CD14-positive monocyte (primary cell): ENCODE measurements at regions not wholly inside any gene's neighbourhood (a gene's known extent, or its start where the extent isn't known, plus 50 kb on each side); places are given as distances from the start of the nearest gene placed in this dataset.

Experiments
- DNase-seq, 3 donors: peaks; one replicate each; pipeline ENCODE4 v3.0.0-alpha.2; 2011 to 2022
- H2AFZ ChIP-seq: 2 replicates; pipeline ENCODE4 v1.6.0; 2012; ENCODE audit warnings: mild to moderate bottlenecking, low read depth, low read length, inconsistent platforms; ENCODE audit not compliant: insufficient read depth, poor library complexity, severe bottlenecking
- H3K27ac ChIP-seq, 2 donors: 1 replicate in 1 of 2; 2 replicates in 1 of 2; pipeline ENCODE4 v1.5.1; 2012 to 2013; ENCODE audit warnings: low read length in 2 of 2, control low read depth in 1 of 2, inconsistent platforms in 1 of 2, low read depth in 1 of 2, mild to moderate bottlenecking in 1 of 2
- H3K27me3 ChIP-seq, 2 donors: one replicate each; pipeline versions ENCODE4 v1.6.0 to v1.6.1; 2011 to 2013; ENCODE audit warnings: low read length in 2 of 2; ENCODE audit not compliant: control insufficient read depth in 2 of 2, insufficient read depth in 2 of 2
- H3K36me3 ChIP-seq, 2 donors: replicated peaks in 1 of 2; 1 replicate in 1 of 2; 2 replicates in 1 of 2; pipeline versions ENCODE4 v1.5.1 to v1.6.1; 2012 to 2013; ENCODE audit warnings: low read length in 2 of 2, control low read depth in 1 of 2, inconsistent platforms in 1 of 2, mild to moderate bottlenecking in 1 of 2; ENCODE audit not compliant: insufficient read depth in 2 of 2, control insufficient read depth in 1 of 2
- H3K4me1 ChIP-seq, 2 donors: 1 replicate in 1 of 2; 2 replicates in 1 of 2; pipeline versions ENCODE4 v1.5.1 to v1.6.1; 2012 to 2013; ENCODE audit warnings: low read length in 2 of 2, control low read depth in 1 of 2, inconsistent platforms in 1 of 2, mild to moderate bottlenecking in 1 of 2, moderate library complexity in 1 of 2; ENCODE audit not compliant: insufficient read depth in 2 of 2, control insufficient read depth in 1 of 2
- H3K4me2 ChIP-seq: replicated peaks from 2 replicates; pipeline ENCODE3; 2012; ENCODE audit warnings: low read length, moderate library complexity, mild to moderate bottlenecking; ENCODE audit not compliant: poor library complexity, severe bottlenecking; ENCODE audit errors: extremely low read depth
- H3K4me3 ChIP-seq, 3 experiments: fragments of 200-600 bp in 1 of 3; sonication (generic) in 1 of 3; replicated peaks in 1 of 3; 1 replicate in 2 of 3; 2 replicates in 1 of 3; pipeline ENCODE4 v1.5.1; 2011 to 2013; ENCODE audit warnings: low read length in 3 of 3, mild to moderate bottlenecking in 3 of 3, control low read depth in 2 of 3, low read depth in 2 of 3, inconsistent platforms in 1 of 3, moderate library complexity in 1 of 3
- H3K79me2 ChIP-seq: 2 replicates; pipeline ENCODE4 v1.6.0; 2012; ENCODE audit warnings: mild to moderate bottlenecking, control low read depth, inconsistent platforms, low read length, moderate library complexity; ENCODE audit not compliant: insufficient read depth
- H3K9ac ChIP-seq: 2 replicates; pipeline ENCODE4 v1.6.0; 2017; ENCODE audit warnings: low read length, mild to moderate bottlenecking; ENCODE audit not compliant: insufficient read depth, poor library complexity, severe bottlenecking
- H3K9me3 ChIP-seq, 2 donors: replicated peaks in 1 of 2; 1 replicate in 1 of 2; 2 replicates in 1 of 2; pipeline versions ENCODE4 v1.5.1 to v1.6.1; 2012 to 2013; ENCODE audit warnings: low read length in 2 of 2, control low read depth in 1 of 2; ENCODE audit not compliant: control insufficient read depth in 1 of 2, insufficient read depth in 1 of 2
- H4K20me1 ChIP-seq: 2 replicates; pipeline ENCODE4 v1.6.0; 2012; ENCODE audit warnings: mild to moderate bottlenecking, low read length, control low read depth, moderate library complexity; ENCODE audit not compliant: insufficient read depth
- H3K27ac Mint-ChIP-seq, 7 donors: one replicate each; pipeline ENCODE4 v1.8.0; 2020; ENCODE audit warnings: mild to moderate bottlenecking in 7 of 7, mixed read lengths in 7 of 7, moderate library complexity in 6 of 7, inconsistent platforms in 2 of 7
- H3K27me3 Mint-ChIP-seq, 3 donors: one replicate each; pipeline ENCODE4 v1.8.0; 2021 to 2022; ENCODE audit warnings: low read depth in 3 of 3, mild to moderate bottlenecking in 3 of 3, mixed read lengths in 3 of 3, moderate library complexity in 3 of 3, inconsistent platforms in 1 of 3
- H3K36me3 Mint-ChIP-seq, 2 donors: one replicate each; pipeline ENCODE4 v1.8.0; 2020; ENCODE audit warnings: mixed read lengths in 2 of 2, inconsistent platforms in 1 of 2, mild to moderate bottlenecking in 1 of 2
- H3K4me1 Mint-ChIP-seq: one replicate; pipeline ENCODE4 v1.8.0; 2020; ENCODE audit warnings: mild to moderate bottlenecking, mixed read lengths
- H3K4me3 Mint-ChIP-seq, 2 donors: one replicate each; pipeline ENCODE4 v1.8.0; 2020; ENCODE audit warnings: mild to moderate bottlenecking in 2 of 2, mixed read lengths in 2 of 2, moderate library complexity in 1 of 2
- H3K9me3 Mint-ChIP-seq, 7 donors: one replicate each; pipeline ENCODE4 v1.8.0; 2020 to 2022; ENCODE audit warnings: mixed read lengths in 7 of 7, mild to moderate bottlenecking in 6 of 7, moderate library complexity in 6 of 7, inconsistent platforms in 2 of 7
- CTCF ChIP-seq: fragments of 200-600 bp; IDR thresholded peaks from one replicate; pipeline ENCODE4 v1.8.0; 2022; ENCODE audit warnings: antibody characterized with exemption, mild to moderate bottlenecking
- WGBS: methylation state at CpG from one replicate; pipeline ENCODE4 v1.1.5; 2013; ENCODE audit warnings: missing lambda C conversion rate; ENCODE audit not compliant: insufficient coverage; 5-methylcytosine and 5-hydroxymethylcytosine counted together
- intact Hi-C, 2 donors: fragments of 100-400 bp; cut with micrococcal nuclease; formaldehyde crosslinking; loops; one replicate each; pipeline versions ENCODE4 v1.15.0 to v1.15.1; 2023

- H3K36me3 Mint-ChIP-seq, result no peaks in the 10 kb centered on the region
- no peaks in the 10 kb centered on the region for H3K9me3 ChIP-seq
- H3K36me3 ChIP-seq, result no peaks in the 10 kb centered on the region
- no peak overlapping the region for H3K4me3 ChIP-seq
- peaks cover 0 to 1% (median 0%) of the 10 kb centered on the region in 3 donors for H3K27me3 Mint-ChIP-seq
- no peaks in the 10 kb centered on the region for H4K20me1 ChIP-seq
- no peak overlapping the region for H3K4me3 Mint-ChIP-seq
- H3K79me2 ChIP-seq, result no peaks in the 10 kb centered on the region
- no peak for DNase-seq
- no peaks in the 10 kb centered on the region for H3K4me1 Mint-ChIP-seq
- no peak overlapping the region for H3K9ac ChIP-seq
- intact Hi-C loops, result no loop called here
- H3K27me3 ChIP-seq, result no peaks in the 10 kb centered on the region
- H3K4me1 ChIP-seq, result no peaks in the 10 kb centered on the region
- no peak overlapping the region for H3K27ac Mint-ChIP-seq
- H3K27ac ChIP-seq, result no peak overlapping the region
- no peak overlapping the region for H3K4me2 ChIP-seq
- H3K9me3 Mint-ChIP-seq, result no peaks in the 10 kb centered on the region
- TF ChIP-seq CTCF, result no peak
- no peak overlapping the region for H2AFZ ChIP-seq
Observed at GRCh38 chr3:147185781-147186180, 220.6 kb downstream of the ZIC4 start.

GRCh38 chr3:147184794-147185193 is 221.5 kb downstream of the ZIC4 start:
- H3K36me3 ChIP-seq, result no peaks in the 10 kb centered on the region
- H3K9me3 ChIP-seq, result no peaks in the 10 kb centered on the region
- no peak overlapping the region for H3K27ac ChIP-seq
- Mint-ChIP-seq H3K36me3 (no peaks in the 10 kb centered on the region), H3K9me3 (no peaks in the 10 kb centered on the region), H3K4me1 (no peaks in the 10 kb centered on the region), H3K27ac (no peak overlapping the region), H3K4me3 (no peak overlapping the region), H3K27me3 (peaks cover 0 to 1% (median 0%) of the 10 kb centered on the region in 3 donors)
- no peak for DNase-seq
- no peak overlapping the region for H3K9ac ChIP-seq
- no peaks in the 10 kb centered on the region for H4K20me1 ChIP-seq
- H3K4me3 ChIP-seq, result no peak overlapping the region
- 80% methylated on average over 2 of the region's 2 CpGs for WGBS
- no peaks in the 10 kb centered on the region for H3K4me1 ChIP-seq
- H3K4me2 ChIP-seq, result no peak overlapping the region
- H3K79me2 ChIP-seq, result no peaks in the 10 kb centered on the region
- H3K27me3 ChIP-seq, result no peaks in the 10 kb centered on the region
- no peak overlapping the region for H2AFZ ChIP-seq
- intact Hi-C loops, result no loop called here
- no peak for TF ChIP-seq CTCF
